DND-41 (cell line): ENCODE measurements at regions not wholly inside any gene's neighbourhood (a gene's known extent, or its start where the extent isn't known, plus 50 kb on each side); places are given as distances from the start of the nearest gene placed in this dataset.

Experiments
- EZH2 ChIP-seq: IDR thresholded peaks from 3 replicates; pipeline ENCODE4 v1.6.1; 2012; ENCODE audit warnings: borderline replicate concordance, low read depth, mild to moderate bottlenecking, moderate library complexity, low read length, inconsistent platforms; ENCODE audit not compliant: severe bottlenecking
- TF ChIP-seq, protein P1 (sequence below): IDR thresholded peaks from 2 replicates; pipeline ENCODE4 v1.5.1; 2012; ENCODE audit warnings: borderline replicate concordance, low read length, moderate library complexity, mild to moderate bottlenecking; ENCODE audit not compliant: poor library complexity, severe bottlenecking; ENCODE audit errors: extremely low read depth

DNA sequence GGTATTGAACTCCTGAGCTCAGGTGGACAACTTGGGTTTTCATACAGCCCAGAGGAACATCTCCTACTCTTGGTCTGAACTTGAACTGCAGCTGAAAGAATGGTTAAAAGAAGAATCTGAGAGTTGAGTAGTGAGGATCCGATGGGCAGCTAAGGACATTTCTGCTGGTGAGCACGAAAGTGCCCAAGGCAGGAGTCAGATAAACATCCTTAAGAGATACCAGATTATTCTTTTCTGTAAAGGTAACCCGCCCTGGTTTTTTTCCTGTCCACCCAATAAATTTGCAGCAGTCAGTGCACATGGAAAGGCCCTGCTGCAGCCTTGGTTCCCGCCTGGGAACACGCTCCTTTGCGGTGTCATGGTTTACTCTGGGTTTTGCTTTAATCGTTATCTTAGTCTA is 78.4 kb upstream of the ARHGEF7 start:
- TF ChIP-seq EZH2 = no peak
- TF ChIP-seq, protein P1, sequence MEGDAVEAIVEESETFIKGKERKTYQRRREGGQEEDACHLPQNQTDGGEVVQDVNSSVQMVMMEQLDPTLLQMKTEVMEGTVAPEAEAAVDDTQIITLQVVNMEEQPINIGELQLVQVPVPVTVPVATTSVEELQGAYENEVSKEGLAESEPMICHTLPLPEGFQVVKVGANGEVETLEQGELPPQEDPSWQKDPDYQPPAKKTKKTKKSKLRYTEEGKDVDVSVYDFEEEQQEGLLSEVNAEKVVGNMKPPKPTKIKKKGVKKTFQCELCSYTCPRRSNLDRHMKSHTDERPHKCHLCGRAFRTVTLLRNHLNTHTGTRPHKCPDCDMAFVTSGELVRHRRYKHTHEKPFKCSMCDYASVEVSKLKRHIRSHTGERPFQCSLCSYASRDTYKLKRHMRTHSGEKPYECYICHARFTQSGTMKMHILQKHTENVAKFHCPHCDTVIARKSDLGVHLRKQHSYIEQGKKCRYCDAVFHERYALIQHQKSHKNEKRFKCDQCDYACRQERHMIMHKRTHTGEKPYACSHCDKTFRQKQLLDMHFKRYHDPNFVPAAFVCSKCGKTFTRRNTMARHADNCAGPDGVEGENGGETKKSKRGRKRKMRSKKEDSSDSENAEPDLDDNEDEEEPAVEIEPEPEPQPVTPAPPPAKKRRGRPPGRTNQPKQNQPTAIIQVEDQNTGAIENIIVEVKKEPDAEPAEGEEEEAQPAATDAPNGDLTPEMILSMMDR = no peak
